ENCODE measurements at regions not wholly inside any gene's neighbourhood (a gene's known extent, or its start where the extent isn't known, plus 50 kb on each side); places are given as distances from the start of the nearest gene placed in this dataset.
"Not testable (repeated sequence)": the region's sequence is repeated elsewhere in the genome, so short reads cannot be mapped to it uniquely, and the experiment has no call there.

DNA sequence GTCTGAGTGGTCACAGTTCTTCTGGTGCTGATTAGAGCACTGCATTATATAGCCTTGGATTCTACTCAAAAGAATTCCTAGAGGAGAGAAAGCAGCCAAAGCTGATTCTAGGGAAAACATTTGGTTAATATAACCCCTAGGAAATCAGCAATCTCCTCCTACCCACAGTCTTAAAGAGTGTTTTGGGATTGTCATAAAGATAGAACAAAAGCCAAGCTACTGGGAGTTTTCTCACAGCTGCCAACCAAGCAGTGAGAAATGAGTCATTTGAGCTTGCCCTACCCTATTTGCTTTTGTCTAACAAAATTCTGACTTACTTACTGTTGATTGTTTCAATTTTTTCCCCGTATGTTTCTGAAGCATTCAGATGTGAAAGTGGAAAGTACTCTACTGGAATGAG is 469.3 kb downstream of the PLCL1 start:
- DNase-seq, result no peak

- DNase-seq, result not testable (repeated sequence)
These were observed 465.8 kb downstream of the PLCL1 start for GRCh38 chr2:198270157-198270556.

DNA sequence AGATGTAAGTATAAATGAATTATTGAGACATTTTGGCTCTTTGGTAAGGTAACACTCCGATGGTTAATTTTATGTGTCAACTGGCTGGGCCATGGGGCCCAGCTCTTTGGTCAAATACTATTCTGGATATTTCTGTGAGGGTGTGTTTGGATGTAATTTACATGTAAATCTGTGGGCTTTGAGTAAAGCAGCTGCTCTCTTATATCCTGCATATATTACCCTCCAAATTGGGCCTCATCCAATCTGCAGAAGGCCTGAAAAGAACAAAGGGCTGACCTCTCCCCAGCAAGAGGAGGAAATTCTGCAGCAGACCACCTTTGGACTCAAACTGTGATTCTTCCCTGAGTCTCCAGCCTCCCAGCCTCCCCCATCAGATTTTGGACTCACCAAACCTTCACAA is 464.1 kb downstream of the PLCL1 start:
- DNase-seq, result no peak

DNA sequence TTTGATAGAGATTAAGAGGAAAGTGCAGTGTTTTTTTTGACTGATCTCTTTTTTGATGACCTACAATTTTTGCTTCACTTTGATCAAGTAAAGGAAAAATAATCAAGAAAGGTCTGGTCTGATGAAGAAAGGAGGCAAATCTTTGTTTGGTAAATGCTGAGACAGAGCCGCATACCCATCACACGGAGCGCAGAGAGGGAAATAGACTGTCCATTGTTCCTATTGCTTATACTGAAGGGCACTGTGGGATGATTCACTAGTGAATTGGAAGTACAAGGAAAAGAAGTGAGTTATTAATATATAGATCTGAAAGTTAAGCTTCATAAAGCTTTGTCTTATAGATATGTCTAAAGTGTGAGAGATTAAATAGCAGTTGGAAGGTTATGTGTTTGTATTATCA is 455.1 kb downstream of the PLCL1 start:
- no peak for DNase-seq

DNA sequence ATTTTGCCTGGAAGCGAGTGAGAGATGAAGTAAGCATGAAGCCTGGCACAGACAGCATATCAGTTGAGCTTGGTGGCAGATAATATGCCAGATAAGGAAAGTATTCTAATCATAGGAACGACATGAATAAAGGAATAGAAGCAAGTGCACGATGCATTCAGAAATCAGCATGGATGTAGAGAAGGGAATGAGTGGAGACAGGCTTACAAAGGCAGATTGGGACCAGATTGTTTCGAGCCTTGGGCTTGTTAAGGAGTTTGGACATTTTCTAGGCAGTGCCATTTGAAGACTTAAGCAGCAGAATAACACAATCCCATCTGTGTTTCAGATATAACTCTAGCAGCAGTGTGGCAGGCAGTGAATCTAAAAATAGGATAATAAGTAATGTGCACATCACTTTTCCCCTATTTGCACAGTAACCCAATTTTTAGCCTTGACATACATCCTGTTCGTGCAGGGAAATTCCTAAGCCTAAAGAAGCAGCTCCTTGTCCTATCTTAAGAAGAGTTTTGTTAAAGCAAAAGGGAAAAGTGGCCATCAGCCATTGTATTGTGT is 450.2 kb downstream of the PLCL1 start:
- no peak for DNase-seq

GRCh38 chr2:198253995-198254394 is 449.6 kb downstream of the PLCL1 start:
- DNase-seq, result no peak

GRCh38 chr2:198252472-198252871 is 448.1 kb downstream of the PLCL1 start:
- DNase-seq, result no peak

DNA sequence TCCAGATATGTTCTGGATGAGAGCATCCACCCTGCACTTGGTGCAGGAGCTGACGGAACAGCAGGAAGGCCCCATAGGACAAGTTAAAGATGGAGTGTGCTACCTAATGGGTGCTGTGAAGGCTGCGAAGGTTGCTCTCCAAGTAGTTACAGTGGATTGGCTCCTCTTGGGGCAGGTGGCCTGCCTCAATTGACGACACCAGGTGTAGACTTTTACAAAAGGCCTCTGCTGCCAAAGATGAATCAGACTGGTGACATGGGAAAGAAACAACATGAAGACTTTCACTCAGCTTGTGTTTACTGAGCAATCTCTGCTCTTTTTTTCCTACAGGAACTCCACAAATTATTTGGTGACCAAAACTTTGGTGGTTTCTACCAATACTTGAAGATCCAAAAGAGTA is 437.7 kb downstream of the PLCL1 start:
- no peak for DNase-seq

DNA sequence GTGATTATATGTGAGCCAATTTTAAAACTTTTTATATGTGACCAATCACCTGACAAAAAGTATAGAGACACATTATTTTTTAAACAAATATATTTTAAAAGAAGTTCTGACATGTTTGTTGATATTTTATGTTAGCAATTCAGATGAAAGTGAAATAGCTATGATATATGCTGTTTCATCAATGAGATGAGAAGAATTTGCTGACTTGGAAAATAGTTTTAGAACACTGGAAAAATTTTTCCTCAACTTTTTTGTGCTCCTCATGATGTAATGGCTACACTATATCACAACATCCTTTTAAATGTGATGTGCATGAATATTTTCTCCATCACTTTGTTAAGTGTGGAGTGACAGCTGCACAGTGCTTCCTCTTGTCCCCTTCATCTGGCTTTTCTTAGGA is 434.0 kb downstream of the PLCL1 start:
- DNase-seq, result no peak

DNA sequence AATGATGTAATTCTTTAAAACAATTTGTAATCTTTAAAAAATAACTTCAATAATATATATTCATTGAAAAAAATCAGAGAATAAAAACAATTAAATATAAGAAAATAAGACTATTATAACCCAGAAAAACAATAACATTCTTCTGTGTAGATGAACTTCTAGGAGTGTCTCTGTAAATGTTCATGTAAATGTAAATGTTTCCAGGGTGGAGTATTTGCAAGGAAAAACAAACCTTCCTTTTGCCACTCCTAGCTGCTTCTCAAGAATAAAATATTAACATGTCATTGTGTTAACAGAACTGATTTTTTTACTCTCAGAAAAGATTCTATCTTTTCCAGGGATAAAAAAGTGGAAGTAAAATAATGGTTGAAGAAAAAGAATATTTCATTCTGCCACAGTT is 431.9 kb downstream of the PLCL1 start:
- no peak for DNase-seq

DNA sequence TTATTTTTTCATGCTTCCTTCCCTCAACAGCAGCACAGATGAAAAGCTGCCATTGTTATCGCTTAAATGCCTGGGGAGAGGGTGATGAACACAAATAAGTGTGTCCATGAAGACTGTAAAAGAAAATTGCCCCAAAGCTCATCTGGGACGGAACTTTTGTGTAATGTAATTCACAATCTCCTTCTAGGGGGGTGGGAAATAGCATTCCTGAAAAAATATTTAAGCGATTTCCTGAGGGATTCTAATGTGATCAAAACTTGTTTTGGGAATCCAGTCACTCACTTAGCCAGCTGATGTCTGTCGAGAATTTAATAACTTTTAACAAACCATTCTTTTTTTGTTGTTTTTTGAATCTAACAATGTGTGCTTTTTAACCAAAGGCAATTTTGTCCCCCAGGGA is 427.9 kb downstream of the PLCL1 start:
- DNase-seq, result no peak

DNA sequence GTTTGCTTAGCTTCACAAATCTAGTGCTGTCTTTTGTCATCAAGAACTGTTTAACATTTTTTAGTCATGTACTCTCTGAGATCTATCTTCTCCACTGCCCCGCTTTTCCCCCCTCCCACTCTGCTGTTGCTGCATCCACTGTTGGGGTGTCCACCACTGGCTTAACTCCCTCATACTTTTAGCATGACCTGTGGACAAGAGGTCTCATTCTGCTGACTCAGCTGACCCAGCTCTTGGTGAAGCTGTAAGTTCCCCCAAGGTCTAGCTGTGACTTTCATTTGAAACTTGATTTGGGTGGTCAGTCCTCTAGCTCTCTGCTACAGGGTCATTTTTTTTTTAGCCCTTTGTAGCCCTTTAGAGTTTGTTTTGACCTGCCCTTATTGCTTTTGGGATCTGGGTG is 427.2 kb downstream of the PLCL1 start:
- DNase-seq, result no peak

DNA sequence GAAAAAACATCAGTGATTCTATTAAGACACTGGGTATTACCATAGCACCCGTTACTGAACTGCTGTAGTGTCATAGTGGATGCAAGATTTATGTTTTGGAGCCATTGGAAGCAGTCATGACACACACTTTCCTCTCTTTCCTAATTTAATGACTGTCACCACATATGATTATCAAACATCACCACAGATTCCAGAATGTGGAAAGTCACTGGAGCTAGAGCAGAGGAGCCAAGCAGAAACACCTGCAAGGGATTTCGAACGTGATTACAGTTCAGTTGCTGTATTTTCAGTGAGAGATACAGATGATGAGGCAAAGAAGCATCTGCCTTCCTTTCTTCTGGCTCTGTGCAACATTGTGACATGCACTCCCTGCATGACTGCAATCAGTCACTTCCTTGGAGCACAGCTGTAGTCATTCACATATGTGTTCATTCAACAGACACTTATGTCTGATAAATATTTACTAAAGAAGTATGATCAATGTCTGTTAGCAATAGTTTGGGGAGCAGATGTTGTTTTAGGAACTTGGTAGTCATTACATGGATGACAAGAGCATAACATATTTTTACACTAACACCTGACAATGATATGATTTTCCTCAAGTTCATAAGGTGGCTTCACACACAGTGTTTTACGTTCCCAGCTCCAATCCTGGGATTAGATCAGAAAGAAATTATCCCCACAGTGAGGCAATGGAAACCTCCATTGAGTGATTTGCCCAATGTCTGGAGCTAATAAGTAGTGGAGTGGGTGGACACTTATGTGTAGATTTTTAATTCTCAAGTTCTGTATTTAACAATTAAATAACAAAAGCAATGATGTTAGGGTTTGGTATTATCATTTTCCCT is 416.6 kb downstream of the PLCL1 start:
- no peak for DNase-seq

DNA sequence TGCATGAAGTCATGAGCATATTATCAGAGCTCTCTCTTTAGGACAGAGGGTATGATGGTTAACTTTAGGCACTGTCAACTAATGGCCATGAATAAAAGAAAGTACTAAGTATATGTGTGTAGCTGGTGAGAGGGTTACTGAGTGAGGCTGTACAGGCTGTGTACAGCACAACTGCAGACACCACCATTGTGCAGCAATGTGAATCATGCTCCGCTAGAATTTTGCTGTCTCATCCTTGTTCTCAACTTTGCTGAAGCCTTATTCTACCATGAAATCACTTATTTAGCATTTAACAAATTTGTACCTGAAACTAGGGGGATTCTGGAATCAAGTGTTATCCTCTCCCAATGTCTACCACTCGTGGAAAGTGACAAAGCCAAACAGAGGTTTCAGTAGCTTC is 414.9 kb downstream of the PLCL1 start:
- no peak for DNase-seq

GRCh38 chr2:198214114-198214596 is 409.8 kb downstream of the PLCL1 start:
- no peak for DNase-seq

DNA sequence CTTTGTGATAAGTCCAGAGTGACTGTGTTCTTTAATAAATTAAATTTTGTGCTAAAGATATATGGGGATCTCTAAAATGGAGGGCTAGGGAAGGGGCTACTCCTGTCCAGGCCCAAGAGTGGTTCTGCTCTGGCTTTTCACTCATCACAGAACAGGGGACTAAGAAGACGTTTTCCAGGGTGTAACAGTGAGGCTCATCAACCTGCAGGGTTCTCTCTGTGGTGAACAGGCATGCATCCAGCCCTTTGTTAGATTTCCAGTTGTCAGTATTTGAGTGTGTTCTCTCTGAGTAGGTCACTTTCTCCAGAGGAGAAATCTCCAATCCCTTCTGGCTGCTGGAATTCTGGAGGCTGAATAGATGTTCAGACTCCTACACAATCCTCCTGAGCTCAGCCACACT is 408.9 kb downstream of the PLCL1 start:
- DNase-seq, result no peak

DNA sequence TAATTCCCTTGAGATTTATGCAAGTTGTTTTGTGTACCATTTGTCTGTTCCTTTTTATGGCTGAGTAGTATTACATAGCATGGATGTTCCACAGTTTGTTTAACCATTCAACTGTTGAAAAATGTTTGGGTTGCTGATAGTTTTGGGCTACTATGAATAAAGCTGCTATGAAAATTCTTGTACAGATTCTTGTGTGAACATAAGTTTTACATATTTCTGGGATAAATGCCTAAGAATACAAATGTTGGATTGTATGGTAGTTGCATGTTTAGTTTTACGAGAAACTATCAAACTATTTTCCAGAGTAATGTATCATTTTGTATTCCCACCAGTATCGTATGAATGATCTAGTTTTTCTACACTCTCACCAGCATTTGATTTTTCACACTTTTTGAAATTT is 407.3 kb downstream of the PLCL1 start:
- no peak for DNase-seq

DNA sequence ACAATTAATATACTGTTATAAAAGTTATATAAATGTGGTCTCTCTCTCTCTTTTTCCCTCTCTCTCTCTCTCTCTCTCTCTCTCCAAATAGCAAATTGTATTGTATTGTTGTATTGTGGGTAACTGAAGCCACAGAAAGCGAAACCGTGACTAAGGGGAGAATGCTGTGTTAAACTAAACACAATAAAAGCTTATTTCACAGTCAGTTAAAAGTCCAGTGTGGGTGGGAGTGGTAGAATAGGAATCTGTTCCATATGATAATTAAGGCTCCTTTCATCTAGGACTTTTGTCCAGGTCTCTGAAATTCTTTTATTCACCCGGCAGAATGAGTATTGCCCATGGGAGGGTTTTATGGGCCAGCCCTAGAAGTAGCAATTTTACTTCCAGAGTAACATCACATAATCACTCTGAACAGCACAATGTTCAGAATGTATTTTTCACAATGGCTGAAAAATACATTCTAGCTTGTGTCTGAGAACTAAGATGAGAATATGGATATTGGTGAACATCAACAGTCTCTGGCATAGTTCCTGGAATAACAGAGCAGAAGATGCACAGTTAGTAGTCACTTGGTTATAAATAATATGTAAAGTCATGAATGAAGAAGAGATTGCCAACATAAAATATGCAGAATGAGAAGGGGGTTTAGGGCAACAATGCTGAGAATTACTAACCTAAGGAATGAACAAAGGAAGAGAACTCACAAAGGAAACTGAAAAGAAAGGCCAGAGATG is 399.1 kb downstream of the PLCL1 start:
- DNase-seq, result no peak
